Astrocyte (in vitro differentiated cells and primary cell): ENCODE measurements at regions not wholly inside any gene's neighbourhood (a gene's known extent, or its start where the extent isn't known, plus 50 kb on each side); places are given as distances from the start of the nearest gene placed in this dataset.

Experiments
- CTCF ChIP-seq: IDR thresholded peaks from 2 replicates; pipeline ENCODE4 v1.5.1; 2011; ENCODE audit warnings: low read depth, mild to moderate bottlenecking, inconsistent platforms, low read length, moderate library complexity; ENCODE audit not compliant: insufficient read depth
- EZH2 ChIP-seq: IDR thresholded peaks from 2 replicates; pipeline ENCODE4 v1.6.1; 2012; ENCODE audit warnings: mild to moderate bottlenecking, low read length, inconsistent platforms; ENCODE audit not compliant: insufficient read depth

GRCh38 chr6:99143108-99143861, 195.5 kb upstream of the FBXL4 start:
- no peak for TF ChIP-seq CTCF
- TF ChIP-seq EZH2: no peak
